Liver (tissue), 3 donors: ENCODE measurements at regions not wholly inside any gene's neighbourhood (a gene's known extent, or its start where the extent isn't known, plus 50 kb on each side); places are given as distances from the start of the nearest gene placed in this dataset.

Source experiments
- CTCF ChIP-seq: fragments of 150-350 bp; IDR thresholded peaks from 2 replicates; pipeline ENCODE4 v1.5.1; 2017; ENCODE audit warnings: improper control_type of control experiment, low read depth, low read length; ENCODE audit not compliant: missing input control
- MAX ChIP-seq: IDR thresholded peaks from 2 replicates; pipeline ENCODE4 v1.6.1; 2016; ENCODE audit warnings: antibody characterized with exemption
- TAF1 ChIP-seq: conservative IDR thresholded peaks from 2 replicates; pipeline ENCODE4 v1.6.1; 2016; ENCODE audit warnings: antibody characterized with exemption, mild to moderate bottlenecking
- ZBTB33 ChIP-seq: IDR thresholded peaks from 2 replicates; pipeline ENCODE4 v1.6.1; 2016; ENCODE audit warnings: antibody characterized with exemption
- donor health status: healthy.
- donor health status: healthy.

GRCh38 chr1:168923521-168924136 is 182.9 kb upstream of the ATP1B1 start:
- no peak for TF ChIP-seq TAF1
- no peak for TF ChIP-seq CTCF
- no peak for TF ChIP-seq ZBTB33
- TF ChIP-seq MAX: no peak
